Panc1 (cell line): ENCODE measurements at regions not wholly inside any gene's neighbourhood (a gene's known extent, or its start where the extent isn't known, plus 50 kb on each side); places are given as distances from the start of the nearest gene placed in this dataset.

ENCODE experiments used
- ATAC-seq: fragments of 200-7000 bp; cut with Tn5 transposase; 2 replicates; pipeline ENCODE4 v1.9.1; 2020; ENCODE audit warnings: mild to moderate bottlenecking, moderate library complexity
- BruUV-seq: library from RNA; stranded (reverse); fragments of 400-500 nt; replicated peaks from 2 replicates; lab custom pipeline; 2021; lab: Mats Ljungman, UMichigan
- CTCF ChIA-PET: fragments of 300-600 bp; sonication (Branson Sonifier 250); formaldehyde crosslinking; loops from one replicate; lab custom pipeline; 2022; ENCODE audit warnings: antibody characterized with exemption; lab: Charles Lee
- POLR2A ChIA-PET: fragments of 300-600 bp; sonication (Branson Sonifier 250); formaldehyde crosslinking; loops from one replicate; lab custom pipeline; 2022; ENCODE audit warnings: antibody characterized with exemption; lab: Charles Lee
- DNase-seq: peaks from one replicate; pipeline ENCODE4 v3.0.0-alpha.2; 2010; ENCODE audit warnings: low read depth, low spot score
- H3K27ac ChIP-seq: 2 replicates; pipeline ENCODE4 v1.5.1; 2011; ENCODE audit warnings: mild to moderate bottlenecking, low read length, inconsistent platforms
- H3K27me3 ChIP-seq: fragments of 200-500 bp; sonication (Bioruptor generic); 2 replicates; pipeline ENCODE4 v1.6.0; 2014; ENCODE audit warnings: low read length, inconsistent platforms; ENCODE audit not compliant: control insufficient read depth, insufficient read depth
- H3K36me3 ChIP-seq: fragments of 200-500 bp; sonication (Bioruptor generic); 2 replicates; pipeline ENCODE4 v1.5.1; 2014; ENCODE audit warnings: inconsistent platforms, mild to moderate bottlenecking, low read length, moderate library complexity; ENCODE audit not compliant: control insufficient read depth, insufficient read depth
- H3K4me1 ChIP-seq: 2 replicates; pipeline ENCODE4 v1.5.1; 2011; ENCODE audit warnings: inconsistent platforms, mild to moderate bottlenecking, low read length, moderate library complexity; ENCODE audit not compliant: control insufficient read depth, insufficient read depth
- H3K4me3 ChIP-seq, 2 experiments: 2 replicates each; pipeline ENCODE4 v1.5.1; 2011 to 2012; ENCODE audit warnings: low read depth in 2 of 2, low read length in 2 of 2, mild to moderate bottlenecking in 2 of 2, inconsistent platforms in 1 of 2, moderate library complexity in 1 of 2
- H3K9me3 ChIP-seq: fragments of 200-500 bp; sonication (Bioruptor generic); 2 replicates; pipeline ENCODE4 v1.5.1; 2014; ENCODE audit warnings: low read depth, mild to moderate bottlenecking, inconsistent platforms, low read length, moderate library complexity; ENCODE audit not compliant: control insufficient read depth, insufficient read depth
- POLR2AphosphoS5 ChIP-seq: IDR thresholded peaks from 2 replicates; pipeline ENCODE4 v1.6.1; 2012; ENCODE audit warnings: mild to moderate bottlenecking, low read depth, low read length, moderate library complexity
- SIN3A ChIP-seq: IDR thresholded peaks from 2 replicates; pipeline ENCODE4 v1.6.1; 2012; ENCODE audit warnings: low read depth, mild to moderate bottlenecking, low read length, moderate library complexity, borderline replicate concordance; ENCODE audit not compliant: insufficient read depth
- TCF7L2 ChIP-seq: IDR thresholded peaks from 2 replicates; pipeline ENCODE4 v1.6.1; 2011; ENCODE audit warnings: mild to moderate bottlenecking, low read depth, low read length, inconsistent platforms
- in situ Hi-C: cut with HindIII; loops from 2 replicates; pipeline ENCODE4 v1.10.0; 2016; ENCODE audit warnings: low sequenced_read_pairs, low pct_unique_long_range_greater_than_20kb
- intact Hi-C: fragments of 100-400 bp; cut with micrococcal nuclease; formaldehyde crosslinking; loops from one replicate; pipeline ENCODE4 v1.10.0; 2022; ENCODE audit not compliant: unreplicated experiment
- TF ChIP-seq, protein P1 (sequence below), 2 experiments: IDR thresholded peaks; 2 replicates each; pipeline ENCODE4 v1.6.1; 2011 to 2012; ENCODE audit warnings: low read depth in 2 of 2, control low read depth in 1 of 2, low read length in 1 of 2, mild to moderate bottlenecking in 1 of 2, moderate library complexity in 1 of 2; ENCODE audit not compliant: insufficient read depth in 1 of 2
- TF ChIP-seq, protein P2 (sequence below): fragments of 450-650 bp; IDR thresholded peaks from 2 replicates; pipeline ENCODE4 v1.5.1; 2017; ENCODE audit warnings: mild to moderate bottlenecking

DNA sequence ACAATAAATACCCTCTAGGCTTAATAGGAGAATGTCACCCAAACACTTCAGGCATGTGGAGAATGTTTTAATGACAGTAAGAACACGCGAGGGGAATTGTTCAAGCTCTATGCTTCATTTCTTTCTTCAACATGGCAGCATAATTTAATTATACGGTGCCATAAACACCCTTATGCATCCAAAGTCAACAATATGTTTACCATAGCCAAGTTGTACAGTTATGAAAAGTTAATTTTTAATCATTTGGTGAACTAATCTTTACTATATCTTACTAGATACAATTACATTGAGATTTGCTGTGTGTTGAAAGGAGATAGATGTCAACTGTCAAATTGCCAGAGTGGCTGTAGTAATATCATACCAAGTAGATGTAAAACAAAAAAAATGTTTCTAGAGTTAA is 185.9 kb upstream of the NBEA start:
- ATAC-seq (no peak), DNase-seq (no peak)
- in situ Hi-C loops (no loop called here), intact Hi-C loops (no loop called here)
- Histone ChIP-seq H3K4me1 (no peaks in the 10 kb centered on the region), H3K9me3 (no peaks in the 10 kb centered on the region), H3K4me3 (no peak overlapping the region), H3K27ac (no peak overlapping the region), H3K27me3 (no peaks in the 10 kb centered on the region), H3K36me3 (no peaks in the 10 kb centered on the region)
- CTCF ChIA-PET, result no interaction called here
- POLR2A ChIA-PET, result no interaction called here
- TF ChIP-seq, protein P1, sequence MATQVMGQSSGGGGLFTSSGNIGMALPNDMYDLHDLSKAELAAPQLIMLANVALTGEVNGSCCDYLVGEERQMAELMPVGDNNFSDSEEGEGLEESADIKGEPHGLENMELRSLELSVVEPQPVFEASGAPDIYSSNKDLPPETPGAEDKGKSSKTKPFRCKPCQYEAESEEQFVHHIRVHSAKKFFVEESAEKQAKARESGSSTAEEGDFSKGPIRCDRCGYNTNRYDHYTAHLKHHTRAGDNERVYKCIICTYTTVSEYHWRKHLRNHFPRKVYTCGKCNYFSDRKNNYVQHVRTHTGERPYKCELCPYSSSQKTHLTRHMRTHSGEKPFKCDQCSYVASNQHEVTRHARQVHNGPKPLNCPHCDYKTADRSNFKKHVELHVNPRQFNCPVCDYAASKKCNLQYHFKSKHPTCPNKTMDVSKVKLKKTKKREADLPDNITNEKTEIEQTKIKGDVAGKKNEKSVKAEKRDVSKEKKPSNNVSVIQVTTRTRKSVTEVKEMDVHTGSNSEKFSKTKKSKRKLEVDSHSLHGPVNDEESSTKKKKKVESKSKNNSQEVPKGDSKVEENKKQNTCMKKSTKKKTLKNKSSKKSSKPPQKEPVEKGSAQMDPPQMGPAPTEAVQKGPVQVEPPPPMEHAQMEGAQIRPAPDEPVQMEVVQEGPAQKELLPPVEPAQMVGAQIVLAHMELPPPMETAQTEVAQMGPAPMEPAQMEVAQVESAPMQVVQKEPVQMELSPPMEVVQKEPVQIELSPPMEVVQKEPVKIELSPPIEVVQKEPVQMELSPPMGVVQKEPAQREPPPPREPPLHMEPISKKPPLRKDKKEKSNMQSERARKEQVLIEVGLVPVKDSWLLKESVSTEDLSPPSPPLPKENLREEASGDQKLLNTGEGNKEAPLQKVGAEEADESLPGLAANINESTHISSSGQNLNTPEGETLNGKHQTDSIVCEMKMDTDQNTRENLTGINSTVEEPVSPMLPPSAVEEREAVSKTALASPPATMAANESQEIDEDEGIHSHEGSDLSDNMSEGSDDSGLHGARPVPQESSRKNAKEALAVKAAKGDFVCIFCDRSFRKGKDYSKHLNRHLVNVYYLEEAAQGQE (IDR thresholded peaks at IDR 0.05; ENCODE audit: insufficient read depth in 1 of 2, low read depth in 2 of 2, low read length in 1 of 2), result no peak
- TF ChIP-seq, protein P2, sequence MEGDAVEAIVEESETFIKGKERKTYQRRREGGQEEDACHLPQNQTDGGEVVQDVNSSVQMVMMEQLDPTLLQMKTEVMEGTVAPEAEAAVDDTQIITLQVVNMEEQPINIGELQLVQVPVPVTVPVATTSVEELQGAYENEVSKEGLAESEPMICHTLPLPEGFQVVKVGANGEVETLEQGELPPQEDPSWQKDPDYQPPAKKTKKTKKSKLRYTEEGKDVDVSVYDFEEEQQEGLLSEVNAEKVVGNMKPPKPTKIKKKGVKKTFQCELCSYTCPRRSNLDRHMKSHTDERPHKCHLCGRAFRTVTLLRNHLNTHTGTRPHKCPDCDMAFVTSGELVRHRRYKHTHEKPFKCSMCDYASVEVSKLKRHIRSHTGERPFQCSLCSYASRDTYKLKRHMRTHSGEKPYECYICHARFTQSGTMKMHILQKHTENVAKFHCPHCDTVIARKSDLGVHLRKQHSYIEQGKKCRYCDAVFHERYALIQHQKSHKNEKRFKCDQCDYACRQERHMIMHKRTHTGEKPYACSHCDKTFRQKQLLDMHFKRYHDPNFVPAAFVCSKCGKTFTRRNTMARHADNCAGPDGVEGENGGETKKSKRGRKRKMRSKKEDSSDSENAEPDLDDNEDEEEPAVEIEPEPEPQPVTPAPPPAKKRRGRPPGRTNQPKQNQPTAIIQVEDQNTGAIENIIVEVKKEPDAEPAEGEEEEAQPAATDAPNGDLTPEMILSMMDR, result no peak
- no peak for TF ChIP-seq POLR2AphosphoS5
- no TSS peak for BruUV-seq

DNA sequence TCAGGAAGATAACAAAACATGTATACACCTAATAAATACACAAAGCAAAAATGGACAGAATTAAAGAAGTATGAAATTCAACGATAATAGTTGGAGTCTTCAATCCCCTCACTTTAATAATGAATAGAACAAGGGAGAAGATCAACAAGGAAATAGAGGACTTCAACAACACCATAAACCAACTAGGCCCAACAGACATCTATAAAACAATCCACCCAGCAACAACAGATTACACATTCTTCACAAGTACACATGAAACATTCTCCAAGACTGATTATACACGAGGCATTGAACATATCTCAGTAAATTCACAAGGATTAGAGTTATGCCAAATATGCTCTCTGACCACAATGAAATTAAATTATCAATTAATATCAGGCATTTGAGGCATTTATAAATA is 185.5 kb upstream of the NBEA start:
- no peak overlapping the region for H3K4me3 ChIP-seq
- no peaks in the 10 kb centered on the region for H3K36me3 ChIP-seq
- intact Hi-C loops, result no loop called here
- ChIA-PET POLR2A (no interaction called here), CTCF (no interaction called here)
- in situ Hi-C loops, result no loop called here
- no peak for DNase-seq
- no peaks in the 10 kb centered on the region for H3K9me3 ChIP-seq
- TF ChIP-seq POLR2AphosphoS5 (no peak), TCF7L2 (no peak), SIN3A (no peak)
- TF ChIP-seq, protein P1 (IDR thresholded peaks at IDR 0.05; ENCODE audit: insufficient read depth in 1 of 2, low read depth in 2 of 2, low read length in 1 of 2), result no peak
- TF ChIP-seq, protein P2, result no peak
- ATAC-seq, result no peak
- H3K27ac ChIP-seq, result no peak overlapping the region
- no TSS peak for BruUV-seq
- H3K27me3 ChIP-seq, result no peaks in the 10 kb centered on the region
- no peaks in the 10 kb centered on the region for H3K4me1 ChIP-seq
